Body of pancreas (tissue), 4 donors: ENCODE measurements at regions not wholly inside any gene's neighbourhood (a gene's known extent, or its start where the extent isn't known, plus 50 kb on each side); places are given as distances from the start of the nearest gene placed in this dataset.
"Not testable (repeated sequence)": the region's sequence is repeated elsewhere in the genome, so short reads cannot be mapped to it uniquely, and the experiment has no call there.

ENCODE experiments used
- ATAC-seq: fragments of 150-250 bp; one replicate; pipeline ENCODE4 v1.9.1; 2016
- DNase-seq, 4 donors: peaks; one replicate each; pipeline ENCODE4 v3.0.0-alpha.2; 2019
- H3K27ac ChIP-seq, 4 donors: fragments of 200-600 bp; sonication (generic); 1 replicate in 3 of 4; 2 replicates in 1 of 4; pipeline versions ENCODE4 v1.5.1 to v1.6.1; 2016 to 2019; ENCODE audit warnings: mild to moderate bottlenecking in 1 of 4, mixed read lengths in 1 of 4, moderate library complexity in 1 of 4
- H3K27me3 ChIP-seq, 2 donors: fragments of 200-600 bp; sonication (generic); one replicate each; pipeline ENCODE4 v1.6.0; 2016; ENCODE audit warnings: mild to moderate bottlenecking in 1 of 2
- H3K36me3 ChIP-seq, 2 donors: fragments of 200-600 bp; sonication (generic); replicated peaks in 1 of 2; 2 replicates each; pipeline ENCODE4 v1.5.1; 2016; ENCODE audit warnings: low read depth in 2 of 2; ENCODE audit not compliant: insufficient read depth in 1 of 2
- H3K4me1 ChIP-seq: fragments of 200-600 bp; sonication (generic); one replicate; pipeline ENCODE4 v1.6.0; 2016
- H3K4me3 ChIP-seq, 2 donors: fragments of 200-600 bp; sonication (generic); 1 replicate in 1 of 2; 2 replicates in 1 of 2; pipeline ENCODE4 v1.5.1; 2016 to 2019
- H3K9me3 ChIP-seq, 3 donors: fragments of 200-600 bp; sonication (generic); 1 replicate in 2 of 3; 2 replicates in 1 of 3; pipeline ENCODE4 v1.5.1; 2016
- CTCF ChIP-seq, 7 experiments: fragments of 450-650 bp in 4 of 7; fragments of 200-600 bp in 3 of 7; sonication (generic) in 3 of 7; IDR thresholded peaks; one replicate each; pipeline ENCODE4 v1.5.1; 2016 to 2019; ENCODE audit warnings: antibody characterized with exemption in 7 of 7
- POLR2A ChIP-seq, 3 donors: fragments of 450-650 bp; IDR thresholded peaks; one replicate each; pipeline ENCODE4 v1.6.1; 2016; ENCODE audit warnings: antibody characterized with exemption in 3 of 3, mild to moderate bottlenecking in 2 of 3
- WGBS, 2 donors: methylation state at CpG; one replicate each; pipeline ENCODE4 v1.1.5; 2017; 5-methylcytosine and 5-hydroxymethylcytosine counted together
- intact Hi-C: fragments of 100-400 bp; cut with DNase I; formaldehyde crosslinking; loops from one replicate; pipeline ENCODE4 v1.15.1; 2023

- Histone ChIP-seq H3K27ac (no peak overlapping the region), H3K36me3 (no peaks in the 10 kb centered on the region), H3K27me3 (no peaks in the 10 kb centered on the region), H3K9me3 (no peaks in the 10 kb centered on the region), H3K4me1 (no peaks in the 10 kb centered on the region), H3K4me3 (no peak overlapping the region)
- WGBS, 2 donors, result 48 to 69% methylated on average over 3 of the region's 3 CpGs
- ATAC-seq, result no peak
- TF ChIP-seq CTCF (IDR thresholded peaks at IDR 0.05) (no peak), POLR2A (IDR thresholded peaks at IDR 0.05) (no peak)
- intact Hi-C loops, result no loop called here
- peak in 1 of 4 donors; percentile 19 for DNase-seq
Measured at GRCh38 chr13:52921194-52921593, 72.8 kb upstream of the PCDH8 start.

GRCh38 chr13:52916486-52916990 lies 68.1 kb upstream of the PCDH8 start:
- TF ChIP-seq POLR2A (IDR thresholded peaks at IDR 0.05), result no peak
- TF ChIP-seq CTCF (IDR thresholded peaks at IDR 0.05), result no peak
- Histone ChIP-seq H3K9me3 (no peaks in the 10 kb centered on the region), H3K4me3 (no peak overlapping the region), H3K36me3 (no peaks in the 10 kb centered on the region), H3K27ac (no peak overlapping the region), H3K4me1 (no peaks in the 10 kb centered on the region), H3K27me3 (no peaks in the 10 kb centered on the region)
- ATAC-seq (no peak), DNase-seq (no peak)
- intact Hi-C loops, result no loop called here

GRCh38 chr13:52911340-52911739 lies 62.9 kb upstream of the PCDH8 start:
- 43 to 76% methylated on average over 2 of the region's 2 CpGs for WGBS, 2 donors
- TF ChIP-seq CTCF (IDR thresholded peaks at IDR 0.05) (no peak), POLR2A (IDR thresholded peaks at IDR 0.05) (no peak)
- no peak overlapping the region for H3K4me3 ChIP-seq
- H3K36me3 ChIP-seq, result no peaks in the 10 kb centered on the region
- H3K27me3 ChIP-seq, result no peaks in the 10 kb centered on the region
- no peaks in the 10 kb centered on the region for H3K4me1 ChIP-seq
- H3K27ac ChIP-seq, result no peak overlapping the region
- ATAC-seq (no peak), DNase-seq (no peak)
- intact Hi-C loops, result no loop called here
- H3K9me3 ChIP-seq, result no peaks in the 10 kb centered on the region

GRCh38 chr13:52910318-52910717 lies 61.9 kb upstream of the PCDH8 start:
- H3K36me3 ChIP-seq, H3K4me1 ChIP-seq, intact Hi-C loops, DNase-seq, H3K4me3 ChIP-seq, H3K27ac ChIP-seq, ATAC-seq, H3K27me3 ChIP-seq, H3K9me3 ChIP-seq: not testable (repeated sequence)
- WGBS, 2 donors, result 58 to 73% methylated on average over 2 of the region's 2 CpGs

GRCh38 chr13:52906122-52906903 lies 57.9 kb upstream of the PCDH8 start:
- WGBS, 2 donors, result 20 to 26% methylated on average over 20 of the region's 20 CpGs
- intact Hi-C loops, result no loop called here
- DNase-seq (no peak), ATAC-seq (no peak)
- no peaks in the 10 kb centered on the region for H3K36me3 ChIP-seq
- H3K4me3 ChIP-seq, result no peak overlapping the region
- no peaks in the 10 kb centered on the region for H3K27me3 ChIP-seq
- TF ChIP-seq POLR2A (IDR thresholded peaks at IDR 0.05) (no peak), CTCF (IDR thresholded peaks at IDR 0.05) (no peak)
- H3K9me3 ChIP-seq, result no peaks in the 10 kb centered on the region
- H3K27ac ChIP-seq, result no peak overlapping the region
- no peaks in the 10 kb centered on the region for H3K4me1 ChIP-seq
